OCI-LY3 (cell line): ENCODE measurements at regions not wholly inside any gene's neighbourhood (a gene's known extent, or its start where the extent isn't known, plus 50 kb on each side); places are given as distances from the start of the nearest gene placed in this dataset.

ENCODE experiments used
- EZH2phosphoT487 ChIP-seq: fragments of 200-600 bp; shearing (Covaris generic); IDR thresholded peaks from 2 replicates; pipeline ENCODE4 v1.6.1; 2018; ENCODE audit warnings: antibody characterized with exemption, mixed run types, low read depth
- TF ChIP-seq, protein P1 (sequence below): fragments of 200-600, 300-600 bp; sonication (generic); IDR thresholded peaks from 2 replicates; pipeline ENCODE4 v1.5.1; 2014; ENCODE audit warnings: antibody characterized with exemption, low read length, low read depth

- TF ChIP-seq, protein P1, sequence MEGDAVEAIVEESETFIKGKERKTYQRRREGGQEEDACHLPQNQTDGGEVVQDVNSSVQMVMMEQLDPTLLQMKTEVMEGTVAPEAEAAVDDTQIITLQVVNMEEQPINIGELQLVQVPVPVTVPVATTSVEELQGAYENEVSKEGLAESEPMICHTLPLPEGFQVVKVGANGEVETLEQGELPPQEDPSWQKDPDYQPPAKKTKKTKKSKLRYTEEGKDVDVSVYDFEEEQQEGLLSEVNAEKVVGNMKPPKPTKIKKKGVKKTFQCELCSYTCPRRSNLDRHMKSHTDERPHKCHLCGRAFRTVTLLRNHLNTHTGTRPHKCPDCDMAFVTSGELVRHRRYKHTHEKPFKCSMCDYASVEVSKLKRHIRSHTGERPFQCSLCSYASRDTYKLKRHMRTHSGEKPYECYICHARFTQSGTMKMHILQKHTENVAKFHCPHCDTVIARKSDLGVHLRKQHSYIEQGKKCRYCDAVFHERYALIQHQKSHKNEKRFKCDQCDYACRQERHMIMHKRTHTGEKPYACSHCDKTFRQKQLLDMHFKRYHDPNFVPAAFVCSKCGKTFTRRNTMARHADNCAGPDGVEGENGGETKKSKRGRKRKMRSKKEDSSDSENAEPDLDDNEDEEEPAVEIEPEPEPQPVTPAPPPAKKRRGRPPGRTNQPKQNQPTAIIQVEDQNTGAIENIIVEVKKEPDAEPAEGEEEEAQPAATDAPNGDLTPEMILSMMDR: no peak
- TF ChIP-seq EZH2phosphoT487: no peak
Observed at GRCh38 chr4:128686032-128686465, 123.5 kb upstream of the JADE1 start.
